CD14-positive monocyte (primary cell): ENCODE measurements at regions not wholly inside any gene's neighbourhood (a gene's known extent, or its start where the extent isn't known, plus 50 kb on each side); places are given as distances from the start of the nearest gene placed in this dataset.
A peak's percentile ranks its signal among the peaks of the same experiment; 100 is the strongest.
"Not testable (repeated sequence)": the region's sequence is repeated elsewhere in the genome, so short reads cannot be mapped to it uniquely, and the experiment has no call there.

Experiments
- DNase-seq, 3 donors: peaks; one replicate each; pipeline ENCODE4 v3.0.0-alpha.2; 2011 to 2022
- H2AFZ ChIP-seq: 2 replicates; pipeline ENCODE4 v1.6.0; 2012; ENCODE audit warnings: mild to moderate bottlenecking, low read depth, low read length, inconsistent platforms; ENCODE audit not compliant: insufficient read depth, poor library complexity, severe bottlenecking
- H3K27ac ChIP-seq, 2 donors: 1 replicate in 1 of 2; 2 replicates in 1 of 2; pipeline ENCODE4 v1.5.1; 2012 to 2013; ENCODE audit warnings: low read length in 2 of 2, control low read depth in 1 of 2, inconsistent platforms in 1 of 2, low read depth in 1 of 2, mild to moderate bottlenecking in 1 of 2
- H3K27me3 ChIP-seq, 2 donors: one replicate each; pipeline versions ENCODE4 v1.6.0 to v1.6.1; 2011 to 2013; ENCODE audit warnings: low read length in 2 of 2; ENCODE audit not compliant: control insufficient read depth in 2 of 2, insufficient read depth in 2 of 2
- H3K36me3 ChIP-seq, 2 donors: replicated peaks in 1 of 2; 1 replicate in 1 of 2; 2 replicates in 1 of 2; pipeline versions ENCODE4 v1.5.1 to v1.6.1; 2012 to 2013; ENCODE audit warnings: low read length in 2 of 2, control low read depth in 1 of 2, inconsistent platforms in 1 of 2, mild to moderate bottlenecking in 1 of 2; ENCODE audit not compliant: insufficient read depth in 2 of 2, control insufficient read depth in 1 of 2
- H3K4me1 ChIP-seq, 2 donors: 1 replicate in 1 of 2; 2 replicates in 1 of 2; pipeline versions ENCODE4 v1.5.1 to v1.6.1; 2012 to 2013; ENCODE audit warnings: low read length in 2 of 2, control low read depth in 1 of 2, inconsistent platforms in 1 of 2, mild to moderate bottlenecking in 1 of 2, moderate library complexity in 1 of 2; ENCODE audit not compliant: insufficient read depth in 2 of 2, control insufficient read depth in 1 of 2
- H3K4me2 ChIP-seq: replicated peaks from 2 replicates; pipeline ENCODE3; 2012; ENCODE audit warnings: low read length, moderate library complexity, mild to moderate bottlenecking; ENCODE audit not compliant: poor library complexity, severe bottlenecking; ENCODE audit errors: extremely low read depth
- H3K4me3 ChIP-seq, 3 experiments: fragments of 200-600 bp in 1 of 3; sonication (generic) in 1 of 3; replicated peaks in 1 of 3; 1 replicate in 2 of 3; 2 replicates in 1 of 3; pipeline ENCODE4 v1.5.1; 2011 to 2013; ENCODE audit warnings: low read length in 3 of 3, mild to moderate bottlenecking in 3 of 3, control low read depth in 2 of 3, low read depth in 2 of 3, inconsistent platforms in 1 of 3, moderate library complexity in 1 of 3
- H3K79me2 ChIP-seq: 2 replicates; pipeline ENCODE4 v1.6.0; 2012; ENCODE audit warnings: mild to moderate bottlenecking, control low read depth, inconsistent platforms, low read length, moderate library complexity; ENCODE audit not compliant: insufficient read depth
- H3K9ac ChIP-seq: 2 replicates; pipeline ENCODE4 v1.6.0; 2017; ENCODE audit warnings: low read length, mild to moderate bottlenecking; ENCODE audit not compliant: insufficient read depth, poor library complexity, severe bottlenecking
- H3K9me3 ChIP-seq, 2 donors: replicated peaks in 1 of 2; 1 replicate in 1 of 2; 2 replicates in 1 of 2; pipeline versions ENCODE4 v1.5.1 to v1.6.1; 2012 to 2013; ENCODE audit warnings: low read length in 2 of 2, control low read depth in 1 of 2; ENCODE audit not compliant: control insufficient read depth in 1 of 2, insufficient read depth in 1 of 2
- H4K20me1 ChIP-seq: 2 replicates; pipeline ENCODE4 v1.6.0; 2012; ENCODE audit warnings: mild to moderate bottlenecking, low read length, control low read depth, moderate library complexity; ENCODE audit not compliant: insufficient read depth
- H3K27ac Mint-ChIP-seq, 7 donors: one replicate each; pipeline ENCODE4 v1.8.0; 2020; ENCODE audit warnings: mild to moderate bottlenecking in 7 of 7, mixed read lengths in 7 of 7, moderate library complexity in 6 of 7, inconsistent platforms in 2 of 7
- H3K27me3 Mint-ChIP-seq, 3 donors: one replicate each; pipeline ENCODE4 v1.8.0; 2021 to 2022; ENCODE audit warnings: low read depth in 3 of 3, mild to moderate bottlenecking in 3 of 3, mixed read lengths in 3 of 3, moderate library complexity in 3 of 3, inconsistent platforms in 1 of 3
- H3K36me3 Mint-ChIP-seq, 2 donors: one replicate each; pipeline ENCODE4 v1.8.0; 2020; ENCODE audit warnings: mixed read lengths in 2 of 2, inconsistent platforms in 1 of 2, mild to moderate bottlenecking in 1 of 2
- H3K4me1 Mint-ChIP-seq: one replicate; pipeline ENCODE4 v1.8.0; 2020; ENCODE audit warnings: mild to moderate bottlenecking, mixed read lengths
- H3K4me3 Mint-ChIP-seq, 2 donors: one replicate each; pipeline ENCODE4 v1.8.0; 2020; ENCODE audit warnings: mild to moderate bottlenecking in 2 of 2, mixed read lengths in 2 of 2, moderate library complexity in 1 of 2
- H3K9me3 Mint-ChIP-seq, 7 donors: one replicate each; pipeline ENCODE4 v1.8.0; 2020 to 2022; ENCODE audit warnings: mixed read lengths in 7 of 7, mild to moderate bottlenecking in 6 of 7, moderate library complexity in 6 of 7, inconsistent platforms in 2 of 7
- WGBS: methylation state at CpG from one replicate; pipeline ENCODE4 v1.1.5; 2013; ENCODE audit warnings: missing lambda C conversion rate; ENCODE audit not compliant: insufficient coverage; 5-methylcytosine and 5-hydroxymethylcytosine counted together
- intact Hi-C, 2 donors: fragments of 100-400 bp; cut with micrococcal nuclease; formaldehyde crosslinking; loops; one replicate each; pipeline versions ENCODE4 v1.15.0 to v1.15.1; 2023
- TF ChIP-seq, protein P1 (sequence below): fragments of 200-600 bp; IDR thresholded peaks from one replicate; pipeline ENCODE4 v1.8.0; 2022; ENCODE audit warnings: antibody characterized with exemption, mild to moderate bottlenecking

DNA sequence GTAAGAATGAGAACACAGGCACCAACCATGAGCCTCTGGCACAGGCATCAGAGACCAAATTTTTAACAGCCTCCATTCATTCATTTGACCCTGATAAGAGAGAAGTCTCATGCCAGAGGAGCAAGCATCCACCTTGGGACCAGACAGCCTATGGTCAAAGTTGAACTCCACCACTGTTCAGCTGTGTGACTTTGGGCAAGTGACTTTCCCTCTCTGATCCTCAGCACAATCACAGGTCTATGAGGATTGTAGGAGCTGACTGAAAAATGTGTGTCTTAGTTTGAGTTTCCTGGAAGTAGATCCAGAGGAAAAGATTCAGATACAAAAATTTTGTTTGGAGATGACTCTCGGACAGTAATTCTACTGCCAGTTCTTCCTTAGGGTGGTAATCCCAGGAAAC is 645.1 kb upstream of the DEFB115 start:
- no peaks in the 10 kb centered on the region for H3K36me3 Mint-ChIP-seq
- DNase-seq = no peak
- H3K4me3 ChIP-seq = no peak overlapping the region

DNA sequence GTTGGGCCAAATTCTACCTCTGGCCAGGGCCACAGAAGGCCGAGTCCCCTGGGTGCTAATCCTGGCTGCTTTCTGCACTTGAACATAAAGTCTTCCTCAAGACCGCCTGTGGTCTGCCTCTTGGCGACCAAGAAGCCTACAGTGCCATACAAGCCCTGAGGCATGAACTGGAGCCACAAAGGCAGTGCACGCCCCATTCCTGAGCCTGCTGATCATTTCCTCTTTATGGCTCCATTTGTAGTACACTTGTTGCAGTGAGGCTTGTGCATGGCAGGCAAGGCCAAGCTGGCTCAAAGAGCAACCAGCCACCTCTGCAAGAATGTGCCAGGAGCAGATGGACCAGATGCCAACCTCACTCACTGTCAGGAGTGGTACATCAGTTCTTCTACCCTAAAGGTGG is 636.1 kb upstream of the DEFB115 start:
- H3K4me3 Mint-ChIP-seq, H4K20me1 ChIP-seq, H2AFZ ChIP-seq, H3K9ac ChIP-seq, H3K27ac Mint-ChIP-seq, H3K27me3 Mint-ChIP-seq, H3K36me3 Mint-ChIP-seq, H3K79me2 ChIP-seq, H3K27ac ChIP-seq, H3K27me3 ChIP-seq, DNase-seq, H3K4me1 ChIP-seq, H3K4me2 ChIP-seq, H3K4me1 Mint-ChIP-seq, H3K36me3 ChIP-seq, intact Hi-C loops, H3K4me3 ChIP-seq: not testable (repeated sequence)
- WGBS = 94% methylated on average over 4 of the region's 4 CpGs
- peaks cover 45 to 46% of the 10 kb centered on the region in 2 donors for H3K9me3 ChIP-seq
- H3K9me3 Mint-ChIP-seq = peaks cover 11 to 53% (median 32%) of the 10 kb centered on the region in 7 donors

More for the DNA sequence above, 645.1 kb upstream of the DEFB115 start:
- Mint-ChIP-seq H3K9me3 (peaks cover 14 to 64% (median 31%) of the 10 kb centered on the region in 7 donors), H3K4me1 (no peaks in the 10 kb centered on the region), H3K4me3 (no peak overlapping the region), H3K27ac (no peak overlapping the region), H3K27me3 (peaks cover 0 to 2% (median 2%) of the 10 kb centered on the region in 3 donors)
- H3K36me3 ChIP-seq = no peaks in the 10 kb centered on the region
- H3K9ac ChIP-seq = no peak overlapping the region
- no peak overlapping the region for H3K4me2 ChIP-seq
- intact Hi-C loops = no loop called here
- H3K9me3 ChIP-seq = peaks cover 69 to 74% of the 10 kb centered on the region in 2 donors
- H3K27ac ChIP-seq = no peak overlapping the region
- H3K27me3 ChIP-seq = no peaks in the 10 kb centered on the region
- WGBS = 89% methylated on average over 1 of the region's 1 CpG
- no peaks in the 10 kb centered on the region for H3K79me2 ChIP-seq
- no peaks in the 10 kb centered on the region for H3K4me1 ChIP-seq
- no peak overlapping the region for H2AFZ ChIP-seq
- H4K20me1 ChIP-seq = no peaks in the 10 kb centered on the region
- TF ChIP-seq, protein P1, sequence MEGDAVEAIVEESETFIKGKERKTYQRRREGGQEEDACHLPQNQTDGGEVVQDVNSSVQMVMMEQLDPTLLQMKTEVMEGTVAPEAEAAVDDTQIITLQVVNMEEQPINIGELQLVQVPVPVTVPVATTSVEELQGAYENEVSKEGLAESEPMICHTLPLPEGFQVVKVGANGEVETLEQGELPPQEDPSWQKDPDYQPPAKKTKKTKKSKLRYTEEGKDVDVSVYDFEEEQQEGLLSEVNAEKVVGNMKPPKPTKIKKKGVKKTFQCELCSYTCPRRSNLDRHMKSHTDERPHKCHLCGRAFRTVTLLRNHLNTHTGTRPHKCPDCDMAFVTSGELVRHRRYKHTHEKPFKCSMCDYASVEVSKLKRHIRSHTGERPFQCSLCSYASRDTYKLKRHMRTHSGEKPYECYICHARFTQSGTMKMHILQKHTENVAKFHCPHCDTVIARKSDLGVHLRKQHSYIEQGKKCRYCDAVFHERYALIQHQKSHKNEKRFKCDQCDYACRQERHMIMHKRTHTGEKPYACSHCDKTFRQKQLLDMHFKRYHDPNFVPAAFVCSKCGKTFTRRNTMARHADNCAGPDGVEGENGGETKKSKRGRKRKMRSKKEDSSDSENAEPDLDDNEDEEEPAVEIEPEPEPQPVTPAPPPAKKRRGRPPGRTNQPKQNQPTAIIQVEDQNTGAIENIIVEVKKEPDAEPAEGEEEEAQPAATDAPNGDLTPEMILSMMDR = no peak

DNA sequence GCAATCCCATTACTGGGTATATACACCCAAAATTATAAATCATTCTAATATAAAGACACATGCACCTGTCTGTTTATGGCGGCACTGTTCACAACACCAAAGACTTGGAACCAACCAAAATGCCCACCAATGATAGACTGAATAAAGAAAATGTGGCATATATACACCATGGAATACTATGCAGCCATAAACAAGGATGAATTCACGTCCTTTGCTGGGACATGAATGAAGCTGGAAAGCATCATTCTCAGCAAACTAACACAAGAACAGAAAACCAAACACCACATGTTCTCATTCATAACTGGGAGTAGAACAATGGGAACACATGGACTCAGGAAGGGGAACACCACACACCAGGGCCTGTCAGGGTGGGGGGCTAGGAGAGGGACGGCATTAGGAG is 633.2 kb upstream of the DEFB115 start:
- H3K9ac ChIP-seq, H3K27me3 ChIP-seq, H3K36me3 Mint-ChIP-seq, H3K4me3 Mint-ChIP-seq, H3K4me1 Mint-ChIP-seq, H3K27me3 Mint-ChIP-seq, H3K79me2 ChIP-seq, H3K4me1 ChIP-seq, H3K4me3 ChIP-seq, H3K36me3 ChIP-seq, H2AFZ ChIP-seq, H3K4me2 ChIP-seq, intact Hi-C loops, DNase-seq, H3K27ac ChIP-seq, H4K20me1 ChIP-seq: not testable (repeated sequence)
- Mint-ChIP-seq H3K9me3 (peaks cover 7 to 51% (median 28%) of the 10 kb centered on the region in 7 donors), H3K27ac (peak overlapping the region in 1 of 7 donors; percentile 58)
- peaks cover 21 to 42% of the 10 kb centered on the region in 2 donors for H3K9me3 ChIP-seq
- WGBS = no CpG with 5 or more reads among the region's 3 CpGs

DNA sequence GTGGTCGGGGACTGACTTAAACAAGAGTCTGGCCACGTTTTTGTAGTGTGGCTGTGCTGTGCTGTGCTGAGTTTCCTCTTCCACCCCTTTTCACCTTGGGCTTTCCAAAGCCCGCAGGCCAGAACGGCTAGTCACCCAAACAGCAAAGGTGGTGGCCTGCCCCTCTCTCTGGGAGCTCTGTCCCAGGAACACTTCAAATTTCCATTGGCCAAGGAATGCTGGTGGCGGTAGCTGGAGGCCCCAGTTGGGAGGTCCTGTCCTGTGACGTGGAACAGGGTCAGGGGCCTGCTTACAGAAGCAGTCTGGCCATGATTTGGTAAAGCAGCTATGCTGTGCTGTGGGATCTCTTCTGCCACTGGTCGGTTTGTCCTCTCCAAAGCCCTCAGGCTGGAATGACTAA is 628.1 kb upstream of the DEFB115 start:
- WGBS = 78% methylated on average over 4 of the region's 7 CpGs
- not testable (repeated sequence) for H3K27me3 Mint-ChIP-seq

More for the DNA sequence above, 628.1 kb upstream of the DEFB115 start:
- H3K36me3 Mint-ChIP-seq, H2AFZ ChIP-seq, H3K36me3 ChIP-seq, H3K4me1 ChIP-seq, H3K27ac ChIP-seq, H4K20me1 ChIP-seq, H3K9ac ChIP-seq, H3K4me1 Mint-ChIP-seq, H3K79me2 ChIP-seq, H3K4me3 Mint-ChIP-seq, intact Hi-C loops, H3K4me2 ChIP-seq, H3K27me3 ChIP-seq, DNase-seq, H3K4me3 ChIP-seq, H3K27ac Mint-ChIP-seq: not testable (repeated sequence)
- H3K9me3 Mint-ChIP-seq = peaks cover 12 to 60% (median 31%) of the 10 kb centered on the region in 7 donors
- peaks cover 12 to 50% of the 10 kb centered on the region in 2 donors for H3K9me3 ChIP-seq
